GM03348 (cell line): ENCODE measurements at regions not wholly inside any gene's neighbourhood (a gene's known extent, or its start where the extent isn't known, plus 50 kb on each side); places are given as distances from the start of the nearest gene placed in this dataset.
"Not testable (repeated sequence)": the region's sequence is repeated elsewhere in the genome, so short reads cannot be mapped to it uniquely, and the experiment has no call there.

Experiments used
- DNase-seq: peaks from one replicate; pipeline ENCODE4 v3.0.0; 2012; ENCODE audit warnings: low spot score

DNA sequence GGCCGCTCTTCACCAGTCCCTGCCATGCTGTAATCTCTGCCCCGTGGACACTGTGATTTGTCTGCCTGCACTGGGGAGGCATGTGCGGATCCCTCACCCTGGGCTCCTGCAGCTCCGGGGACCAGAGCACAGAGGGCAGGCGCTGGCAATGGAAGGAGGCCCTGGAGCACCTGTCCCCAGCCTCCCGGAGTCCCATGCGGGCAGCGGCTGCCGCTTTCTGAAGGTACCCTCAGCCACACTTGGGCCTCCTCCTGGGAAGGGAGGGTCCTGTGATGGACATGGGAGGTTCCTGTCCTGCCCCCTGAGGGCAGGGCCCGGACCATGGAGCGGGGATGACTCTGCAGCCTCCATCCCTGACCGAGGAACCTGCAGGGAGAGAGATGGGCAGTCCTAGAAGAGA, 297.4 kb upstream of the SFSWAP start:
- no peak for DNase-seq

DNA sequence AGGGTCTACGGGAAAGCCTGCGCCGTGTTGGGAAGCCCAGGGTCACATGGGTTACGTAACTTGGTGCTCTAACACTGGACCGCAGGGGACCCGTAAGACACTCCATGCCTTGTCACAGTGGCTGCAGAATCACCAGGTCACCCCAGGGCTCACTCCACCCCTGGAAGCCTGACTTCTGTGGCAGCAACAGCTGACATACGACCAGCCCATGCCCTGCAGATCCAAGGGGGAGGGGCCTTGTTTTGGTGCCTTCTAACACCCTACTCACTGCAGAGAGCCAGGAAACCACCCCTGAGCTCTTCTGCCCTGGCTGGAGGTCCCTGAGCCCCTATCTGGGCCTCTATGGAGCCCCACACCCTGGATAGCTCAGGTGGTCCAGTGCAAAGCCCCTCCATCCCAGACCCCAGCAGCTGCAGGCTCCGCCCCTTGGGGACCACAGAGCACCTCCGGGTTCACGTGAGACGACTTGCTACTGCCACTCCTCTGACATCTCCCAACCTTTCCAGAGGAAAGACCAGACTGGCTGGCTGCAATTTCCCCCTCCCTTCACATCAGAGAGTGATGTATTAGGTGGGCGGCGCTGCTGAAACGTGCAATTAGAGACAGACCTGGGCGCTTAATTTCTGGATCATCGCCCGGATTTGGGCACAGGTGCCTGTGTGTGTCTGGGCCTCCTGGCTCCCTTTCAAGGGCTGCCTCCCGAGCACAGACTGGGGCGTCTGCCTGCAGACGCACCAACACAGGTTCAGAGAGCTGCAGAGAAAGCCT, 296.6 kb upstream of the SFSWAP start:
- not testable (repeated sequence) for DNase-seq

DNA sequence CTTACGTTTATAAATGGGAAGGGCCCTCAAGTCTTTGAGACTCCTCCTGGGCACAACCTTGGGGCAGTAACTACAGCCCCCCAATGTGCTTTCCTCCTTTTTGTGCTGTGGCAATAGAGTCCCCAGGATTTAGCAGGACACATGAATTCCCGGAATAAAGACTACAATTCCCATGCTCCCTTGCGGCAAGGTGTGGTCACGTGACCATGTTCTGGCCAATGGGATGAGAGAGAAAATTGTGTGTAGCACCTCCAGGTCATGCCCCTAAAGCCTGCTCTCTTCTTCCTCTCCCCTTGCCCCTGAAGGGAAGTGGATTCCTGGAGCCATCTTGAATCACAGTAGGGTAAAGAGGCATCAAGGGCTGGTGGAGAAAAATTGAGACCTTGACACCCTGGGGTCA, 295.1 kb upstream of the SFSWAP start:
- DNase-seq = no peak

- DNase-seq = no peak
Observed at GRCh38 chr12:131418121-131418520, 292.8 kb upstream of the SFSWAP start.

DNA sequence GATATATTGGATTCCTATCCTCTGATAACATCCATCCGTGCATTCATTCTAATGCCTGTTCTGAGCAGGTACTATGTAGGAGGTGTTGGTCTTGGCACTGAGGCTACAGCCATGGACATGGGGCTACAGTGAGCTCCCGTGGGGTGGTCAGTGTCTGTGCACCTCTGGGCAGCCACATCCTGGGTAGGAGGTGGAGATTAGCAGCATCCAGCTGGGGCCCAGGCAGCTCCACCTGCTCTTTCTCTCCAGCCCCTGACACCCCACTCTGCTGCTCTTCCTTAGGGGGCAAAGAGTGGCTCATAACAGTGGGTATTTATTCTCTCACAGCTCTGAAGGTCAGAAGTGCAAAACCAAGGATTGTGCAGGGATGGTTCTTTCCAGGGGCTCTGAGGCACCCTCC, 292.0 kb upstream of the SFSWAP start:
- DNase-seq = no peak

DNA sequence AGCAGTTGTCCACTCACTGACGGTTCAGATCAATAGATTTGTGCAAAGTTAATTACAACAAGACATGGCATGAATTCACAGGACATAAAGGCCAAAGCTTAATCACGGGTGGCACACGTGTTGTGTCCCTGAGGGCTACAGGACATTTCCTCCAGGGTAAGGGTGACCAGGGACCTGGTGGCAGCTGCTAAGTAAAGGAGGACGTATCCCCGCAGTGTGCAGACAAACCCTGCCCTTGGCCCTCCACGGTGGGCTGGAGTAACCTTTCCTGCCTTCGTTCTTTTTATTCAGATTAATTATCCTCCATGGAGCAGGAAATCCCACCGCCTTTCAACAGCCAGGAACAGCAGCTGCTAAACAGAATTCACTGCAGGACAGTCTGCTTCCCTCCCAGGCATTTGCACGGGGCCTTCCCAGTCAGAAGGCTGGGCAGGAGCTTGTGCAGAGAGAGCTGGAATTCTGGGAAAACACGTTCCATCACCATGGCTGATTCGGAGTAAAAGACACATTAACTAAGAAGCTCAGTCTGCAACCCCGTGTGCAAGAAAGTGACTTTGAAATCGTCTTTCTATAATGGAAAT, 289.9 kb upstream of the SFSWAP start:
- DNase-seq = no peak

DNA sequence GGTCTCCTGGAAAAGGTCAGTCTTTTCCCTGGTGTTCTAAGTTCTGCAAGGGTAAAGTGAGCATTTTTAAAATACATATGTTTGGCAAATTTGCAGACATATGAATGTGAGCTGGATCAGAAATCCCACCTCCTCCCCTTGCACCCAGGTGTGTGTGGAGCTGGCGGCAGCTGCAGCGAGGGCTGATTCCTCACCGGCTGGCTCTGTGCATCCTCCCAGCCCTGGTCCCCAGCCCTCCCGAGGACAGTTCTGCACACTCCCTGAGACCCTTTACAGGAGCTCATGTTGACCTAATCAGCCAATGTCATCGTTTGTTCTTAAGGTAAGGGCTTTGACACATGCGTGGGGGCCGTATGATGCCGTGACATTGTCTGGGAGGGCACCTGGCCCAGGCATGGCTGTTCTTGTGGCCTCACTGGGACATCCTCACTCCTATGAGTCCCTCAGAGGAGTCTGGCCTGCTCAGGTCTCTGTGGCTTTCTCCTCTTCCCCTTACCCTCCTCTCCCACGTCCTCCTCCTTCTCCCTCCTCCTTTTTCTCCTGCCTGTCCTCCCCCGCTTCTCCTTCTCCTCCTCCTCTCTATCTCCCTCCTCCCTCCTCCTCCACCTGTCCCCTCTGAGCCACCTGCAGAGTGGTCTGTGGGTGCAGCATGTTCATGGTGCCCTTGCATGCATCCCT, 289.2 kb upstream of the SFSWAP start:
- DNase-seq = no peak

DNA sequence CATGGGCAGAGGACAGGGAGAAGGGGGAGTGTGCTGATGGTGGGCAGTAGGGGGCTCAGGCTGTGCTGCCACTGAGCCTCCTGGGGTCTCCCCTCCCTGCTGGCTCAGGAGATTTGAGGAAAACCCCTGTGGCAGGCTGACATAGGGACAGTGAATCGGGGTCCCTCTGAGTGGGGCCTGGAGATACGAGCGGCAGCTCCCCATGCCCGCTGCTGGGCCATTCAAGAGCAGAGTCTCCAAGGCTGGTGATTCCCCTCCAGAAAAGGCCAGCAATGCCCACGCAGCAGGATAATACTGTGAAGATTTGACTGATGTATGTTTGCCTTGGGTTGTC, 288.7 kb upstream of the SFSWAP start:
- no peak for DNase-seq

GRCh38 chr12:131422744-131423143, 288.1 kb upstream of the SFSWAP start:
- no peak for DNase-seq

GRCh38 chr12:131424270-131424669, 286.6 kb upstream of the SFSWAP start:
- no peak for DNase-seq

GRCh38 chr12:131425112-131426075, 285.5 kb upstream of the SFSWAP start:
- DNase-seq = no peak

DNA sequence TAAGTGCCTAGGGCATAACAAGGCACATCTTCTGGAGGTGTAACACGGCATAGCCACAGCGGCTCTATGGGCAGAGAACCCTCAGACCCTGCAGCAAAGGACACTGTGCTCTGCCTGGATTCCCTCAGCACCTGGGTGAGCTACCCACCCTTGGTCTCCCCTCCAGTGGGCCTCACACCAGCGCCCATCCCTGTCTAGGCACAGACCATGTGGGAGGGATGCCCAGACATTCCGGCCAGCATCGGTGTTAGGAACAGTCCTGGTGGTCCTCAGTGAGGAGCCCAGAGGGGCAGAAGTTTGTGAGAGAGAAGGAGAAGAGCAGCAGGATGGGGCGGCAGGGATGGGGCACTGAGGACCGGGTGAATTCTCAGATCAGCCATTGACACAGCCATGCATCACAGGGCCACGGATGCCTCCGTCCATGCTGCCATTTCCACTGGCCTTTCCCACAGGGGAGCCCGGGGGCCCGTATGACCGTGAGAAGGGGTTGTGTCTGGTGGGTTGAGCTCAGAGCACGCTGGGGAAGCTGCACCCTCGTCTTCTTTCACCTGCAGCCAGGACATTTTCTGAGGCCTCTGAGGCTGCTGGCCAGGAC, 282.7 kb upstream of the SFSWAP start:
- DNase-seq = no peak

DNA sequence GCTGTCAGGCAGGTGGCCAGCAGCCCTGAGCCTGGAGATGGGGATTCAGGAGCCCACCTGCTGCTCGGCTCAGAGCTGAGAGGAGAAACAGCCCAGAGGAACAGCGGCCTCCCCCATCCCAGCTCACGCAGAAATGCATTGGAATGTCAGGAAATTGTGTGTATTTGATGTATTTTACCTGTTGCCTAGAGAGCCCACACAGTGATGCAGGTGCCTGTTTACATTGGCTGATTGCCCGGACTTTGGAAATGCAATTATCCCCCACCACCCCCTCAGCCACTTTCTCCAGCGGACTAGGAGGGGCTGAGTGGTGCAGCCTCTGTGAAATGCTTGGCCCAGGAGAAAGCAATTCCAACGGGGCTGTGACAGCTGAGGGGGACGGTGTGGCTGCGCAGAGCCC, 281.7 kb upstream of the SFSWAP start:
- not testable (repeated sequence) for DNase-seq

DNA sequence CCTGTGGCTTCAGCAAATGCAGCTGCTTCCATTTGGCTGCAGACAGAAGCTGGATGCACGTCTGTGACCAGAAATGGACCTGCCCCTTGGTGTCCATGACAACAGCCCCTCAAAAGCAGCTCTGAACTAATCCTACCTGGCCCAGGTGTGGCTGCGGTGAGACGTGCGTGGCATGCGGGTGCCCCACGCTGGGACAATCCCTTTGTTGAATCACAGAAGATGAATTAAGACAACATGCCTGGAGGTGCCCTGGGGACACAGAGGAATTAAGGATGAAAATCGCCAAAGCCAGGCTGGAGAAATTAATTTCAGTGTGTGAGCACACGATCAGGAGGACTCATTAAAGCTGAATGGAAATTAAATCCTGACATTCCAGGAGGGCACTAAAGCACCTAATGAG, 281.2 kb upstream of the SFSWAP start:
- DNase-seq = not testable (repeated sequence)

- no peak for DNase-seq
Observed at GRCh38 chr12:131430158-131430742, 280.6 kb upstream of the SFSWAP start.

DNA sequence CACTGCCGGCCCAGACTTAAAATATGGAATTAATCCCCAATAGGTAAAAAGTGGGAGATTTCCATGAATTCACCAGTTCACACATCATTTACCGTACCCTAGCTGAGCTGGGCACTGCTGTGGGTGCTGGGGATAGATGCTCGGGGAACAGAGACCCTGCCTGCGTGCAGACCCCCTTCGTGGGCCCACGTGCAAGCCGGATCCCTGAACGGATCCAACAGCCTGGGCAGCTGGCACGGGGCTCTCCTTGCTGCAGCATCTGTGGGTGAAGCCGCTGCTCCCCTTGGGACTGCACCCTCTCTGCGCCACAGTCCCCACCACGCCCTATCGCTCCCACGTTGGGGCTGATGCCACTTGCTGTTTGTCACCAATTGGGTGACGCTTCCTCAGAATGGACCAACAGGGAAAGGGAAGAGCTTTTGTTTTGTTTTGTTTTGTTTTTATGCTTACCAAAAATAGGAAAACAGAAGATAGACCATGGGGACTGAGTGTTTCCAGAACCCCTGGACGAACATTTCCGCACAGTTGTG, 279.7 kb upstream of the SFSWAP start:
- DNase-seq = not testable (repeated sequence)

GRCh38 chr12:131432532-131433260, 278.2 kb upstream of the SFSWAP start:
- no peak for DNase-seq

DNA sequence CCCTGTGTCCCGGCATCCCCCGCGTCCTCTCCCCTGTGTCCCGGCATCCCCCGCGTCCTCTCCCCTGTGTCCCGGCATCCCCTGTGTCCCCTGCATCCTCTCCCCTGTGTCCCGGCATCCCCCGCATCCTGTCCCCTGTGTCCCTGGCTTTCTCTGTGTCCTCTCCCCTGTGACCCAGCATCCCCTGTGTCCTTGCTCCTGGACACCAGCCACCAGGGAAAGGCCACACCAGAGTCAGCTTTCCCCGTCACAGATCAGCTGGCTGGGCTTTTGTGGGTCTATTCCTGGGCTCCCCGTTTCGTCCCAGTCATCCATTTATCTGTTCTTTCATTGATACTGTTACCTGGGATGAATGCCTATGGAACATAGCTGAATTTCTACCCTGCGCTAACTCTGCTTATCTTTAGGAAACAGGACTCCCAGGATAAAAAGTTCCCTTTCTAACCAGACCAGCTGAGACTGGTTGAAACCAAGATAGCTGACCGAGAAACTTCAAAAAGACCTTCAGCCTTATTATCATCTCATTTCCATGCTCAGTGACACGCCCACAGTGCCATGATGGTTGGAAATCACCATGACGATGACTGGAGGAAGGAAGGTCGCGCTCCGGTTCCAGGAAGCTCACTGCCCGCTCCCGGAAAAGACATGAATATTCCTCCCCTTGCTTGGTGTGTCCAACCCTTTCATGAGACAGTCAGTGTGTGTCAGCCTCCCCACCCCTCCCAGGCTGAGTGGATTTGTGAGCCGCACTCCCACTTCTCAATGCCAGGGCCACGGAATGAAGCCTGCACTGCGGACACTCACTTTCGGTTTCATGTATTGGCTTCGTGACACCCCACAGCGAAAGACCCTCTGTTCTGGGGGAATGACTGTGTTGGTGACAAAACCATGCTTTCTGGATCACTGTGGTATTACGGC, 276.4 kb upstream of the SFSWAP start:
- no peak for DNase-seq

GRCh38 chr12:131436922-131437705, 273.8 kb upstream of the SFSWAP start:
- no peak for DNase-seq
